K562 (cell line): ENCODE measurements at regions not wholly inside any gene's neighbourhood (a gene's known extent, or its start where the extent isn't known, plus 50 kb on each side); places are given as distances from the start of the nearest gene placed in this dataset.

Experiments
- ARHGAP35 ChIP-seq: fragments of 450-650 bp; IDR thresholded peaks from 2 replicates; pipeline ENCODE4 v1.6.1; 2018; ENCODE audit not compliant: partially characterized antibody
- ATF2 ChIP-seq: sonication (generic); formaldehyde crosslinking; IDR thresholded peaks from 2 replicates; pipeline ENCODE4 v1.8.1; 2022; ENCODE audit warnings: missing genetic modification reagents
- CTCF ChIP-seq, 3 experiments: IDR thresholded peaks in 2 of 3; conservative IDR thresholded peaks in 1 of 3; 2 replicates each; pipeline ENCODE4 v1.5.1; 2011 to 2012; ENCODE audit warnings: low read length in 3 of 3, mild to moderate bottlenecking in 3 of 3, control low read depth in 2 of 3, improper control_type of control experiment in 1 of 3, inconsistent platforms in 1 of 3, low read depth in 1 of 3, mixed read lengths in 1 of 3, moderate library complexity in 1 of 3; ENCODE audit not compliant: insufficient read depth in 2 of 3
- FOXM1 ChIP-seq, 2 experiments: fragments of 450-650 bp in 1 of 2; sonication (generic) in 1 of 2; formaldehyde crosslinking in 1 of 2; IDR thresholded peaks; 2 replicates each; pipeline versions ENCODE4 v1.6.1 to v1.9.0; 2017 to 2022; ENCODE audit warnings: low read depth in 2 of 2, mild to moderate bottlenecking in 2 of 2, missing genetic modification reagents in 1 of 2, moderate library complexity in 1 of 2
- GABPB2 ChIP-seq: fragments of 250-450 bp; sonication (Bioruptor Pico); conservative IDR thresholded peaks from 2 replicates; pipeline ENCODE4 v1.5.1; 2021; ENCODE audit warnings: mild to moderate bottlenecking
- GTF2E2 ChIP-seq: fragments of 200-800 bp; sonication (Bioruptor generic); IDR thresholded peaks from 2 replicates; pipeline ENCODE4 v1.6.1; 2016; ENCODE audit warnings: missing genetic modification characterization, missing compliant biosample characterization
- GTF2F1 ChIP-seq: IDR thresholded peaks from 2 replicates; pipeline ENCODE4 v1.6.1; 2011; ENCODE audit warnings: low read depth, low read length, improper control_type of control experiment
- HCFC1 ChIP-seq: IDR thresholded peaks from 2 replicates; pipeline ENCODE4 v1.6.1; 2012; ENCODE audit warnings: low read depth, low read length, improper control_type of control experiment
- HMGN3 ChIP-seq: IDR thresholded peaks from 2 replicates; pipeline ENCODE4 v1.6.1; 2011; ENCODE audit warnings: borderline replicate concordance, low read depth, mild to moderate bottlenecking, mixed read lengths, low read length; ENCODE audit not compliant: insufficient read length; ENCODE audit errors: extremely low read depth
- JUNB ChIP-seq: fragments of 450-650 bp; formaldehyde crosslinking; conservative IDR thresholded peaks from 2 replicates; pipeline ENCODE4 v1.4.0; 2020; ENCODE audit warnings: mild to moderate bottlenecking
- KHSRP ChIP-seq: fragments of 450-650 bp; IDR thresholded peaks from 2 replicates; pipeline ENCODE4 v1.6.1; 2017
- PRMT5 ChIP-seq: sonication (generic); formaldehyde crosslinking; IDR thresholded peaks from 2 replicates; pipeline ENCODE4 v1.5.0; 2020; ENCODE audit warnings: missing genetic modification reagents
- RAD21 ChIP-seq, 2 experiments: fragments of 250-450 bp in 1 of 2; fragments of 450-650 bp in 1 of 2; sonication (Bioruptor Pico) in 1 of 2; formaldehyde crosslinking in 1 of 2; IDR thresholded peaks in 1 of 2; conservative IDR thresholded peaks in 1 of 2; 2 replicates each; pipeline versions ENCODE4 v1.4.0 to v1.8.0; 2020 to 2022; ENCODE audit warnings: mild to moderate bottlenecking in 2 of 2, moderate library complexity in 1 of 2
- SETDB1 ChIP-seq: IDR thresholded peaks from one replicate; pipeline ENCODE4 v1.6.1; 2012; ENCODE audit warnings: low read length, control low read depth, inconsistent platforms
- SOX6 ChIP-seq: fragments of 450-650 bp; IDR thresholded peaks from 2 replicates; pipeline ENCODE4 v1.6.1; 2014; ENCODE audit warnings: mild to moderate bottlenecking
- SPI1 ChIP-seq: IDR thresholded peaks from 2 replicates; pipeline ENCODE4 v1.6.1; 2011; ENCODE audit warnings: low read depth, low read length, control low read depth, borderline replicate concordance
- STAG1 ChIP-seq: sonication (generic); formaldehyde crosslinking; IDR thresholded peaks from 2 replicates; pipeline ENCODE4 v1.5.0; 2020; ENCODE audit warnings: missing genetic modification reagents, borderline replicate concordance
- USF1 ChIP-seq: sonication (generic); formaldehyde crosslinking; IDR thresholded peaks from 2 replicates; pipeline ENCODE4 v1.9.0; 2022; ENCODE audit warnings: mild to moderate bottlenecking, missing genetic modification reagents
- ZNF133 ChIP-seq: fragments of 250-450 bp; sonication (Bioruptor Pico); IDR thresholded peaks from 2 replicates; pipeline ENCODE4 v1.4.0; 2020; ENCODE audit warnings: mild to moderate bottlenecking
- ZNF174 ChIP-seq: fragments of 250-450 bp; sonication (Bioruptor Pico); IDR thresholded peaks from 2 replicates; pipeline ENCODE4 v1.4.0; 2020; ENCODE audit warnings: mild to moderate bottlenecking
- ZNF41 ChIP-seq: fragments of 250-450 bp; sonication (Bioruptor Pico); conservative IDR thresholded peaks from 2 replicates; pipeline ENCODE4 v1.4.0; 2020; ENCODE audit warnings: mild to moderate bottlenecking
- ZNF561 ChIP-seq: fragments of 450-650 bp; formaldehyde crosslinking; conservative IDR thresholded peaks from 2 replicates; pipeline ENCODE4 v1.4.0; 2020; ENCODE audit warnings: mild to moderate bottlenecking, moderate library complexity
- TF ChIP-seq, protein P1 (sequence below), 2 experiments: fragments of 250-450 bp in 1 of 2; fragments of 450-650 bp in 1 of 2; sonication (Bioruptor Pico) in 1 of 2; IDR thresholded peaks; 2 replicates each; pipeline versions ENCODE4 v1.6.1 to v1.8.0; 2016 to 2021; ENCODE audit warnings: mild to moderate bottlenecking in 2 of 2, moderate library complexity in 2 of 2, missing compliant biosample characterization in 1 of 2, missing genetic modification characterization in 1 of 2

DNA sequence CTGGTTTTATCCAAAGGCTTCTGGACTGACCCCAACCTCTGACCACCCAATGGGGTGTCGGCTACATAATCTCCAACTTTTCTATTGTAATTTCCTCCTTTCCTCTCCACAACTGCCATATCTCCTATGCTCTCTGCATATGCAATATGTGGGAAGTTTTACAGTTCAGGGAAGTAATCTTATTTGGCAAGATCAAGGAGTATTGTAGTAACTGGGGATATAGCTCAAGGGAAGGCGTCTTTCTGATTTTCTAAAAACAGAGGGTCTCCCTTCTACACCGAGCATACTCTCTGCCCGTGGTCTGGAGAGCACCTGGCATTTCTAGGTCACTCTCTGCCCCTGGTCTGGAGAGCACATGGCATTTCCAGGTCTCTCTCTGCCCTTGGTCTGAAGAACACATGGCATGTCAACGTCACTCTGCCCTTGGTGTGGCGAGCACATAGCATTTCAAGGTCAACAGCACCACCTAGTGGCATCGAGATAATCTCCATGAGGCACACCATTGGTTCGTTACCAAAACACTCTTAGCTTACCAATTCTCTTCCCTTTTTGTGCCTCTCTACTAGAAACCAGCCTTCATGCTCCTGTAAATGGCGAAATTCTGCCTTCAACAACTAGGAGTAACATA is 616.4 kb upstream of the NUDT12 start (continued):
- TF ChIP-seq STAG1 (peak; percentile 16; the same call in 1 of the 2 replicates), USF1 (CRISPR knock-in tag) (no peak), GTF2F1 (no peak), ZNF174 (CRISPR knock-in tag) (no peak), JUNB (CRISPR knock-in tag) (no peak), GTF2E2 (no peak), ZNF561 (no peak), ZNF41 (no peak), SPI1 (no peak), FOXM1 (IDR thresholded peaks at IDR 0.05; ENCODE audit: low read depth) (no peak), FOXM1 (CRISPR knock-in tag; IDR thresholded peaks at IDR 0.05; ENCODE audit: low read depth) (no peak), HMGN3 (no peak), ARHGAP35 (no peak), SOX6 (no peak; the same call in 1 of the 2 replicates), PRMT5 (no peak), ATF2 (CRISPR knock-in tag) (no peak), GABPB2 (CRISPR knock-in tag) (no peak), HCFC1 (no peak), ZNF133 (CRISPR knock-in tag) (no peak), CTCF (IDR thresholded peaks at IDR 0.05 in 2 of 3, conservative IDR thresholded peaks at IDR 0.05 in 1 of 3; ENCODE audit: insufficient read depth in 2 of 3, low read depth in 1 of 3, low read length in 3 of 3) (peak; percentile 77 to 85 (median 77)), SETDB1 (no peak), KHSRP (no peak), RAD21 (CRISPR knock-in tag; conservative IDR thresholded peaks at IDR 0.05 in 1 of 2, IDR thresholded peaks at IDR 0.05 in 1 of 2) (peak; percentile 84 to 95)
- TF ChIP-seq, protein P1, sequence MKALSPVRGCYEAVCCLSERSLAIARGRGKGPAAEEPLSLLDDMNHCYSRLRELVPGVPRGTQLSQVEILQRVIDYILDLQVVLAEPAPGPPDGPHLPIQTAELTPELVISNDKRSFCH (CRISPR knock-in tag; IDR thresholded peaks at IDR 0.05) = no peak
- TF ChIP-seq, protein P1 (tag; IDR thresholded peaks at IDR 0.05) = no peak
